Loucy (cell line): ENCODE measurements at regions not wholly inside any gene's neighbourhood (a gene's known extent, or its start where the extent isn't known, plus 50 kb on each side); places are given as distances from the start of the nearest gene placed in this dataset.

Source experiments
- H2AFZ ChIP-seq: fragments of 200-600 bp; sonication (generic); 2 replicates; pipeline ENCODE4 v1.6.0; 2016; ENCODE audit warnings: antibody characterized with exemption, mild to moderate bottlenecking, low read length, moderate library complexity
- H3F3A ChIP-seq: fragments of 200-600 bp; 2 replicates; pipeline ENCODE4 v1.6.0; 2016; ENCODE audit warnings: antibody characterized with exemption, low read depth, mild to moderate bottlenecking
- H3K27me3 ChIP-seq: fragments of 200-600 bp; sonication (generic); 2 replicates; pipeline ENCODE4 v1.6.1; 2014; ENCODE audit warnings: low read length, mild to moderate bottlenecking; ENCODE audit not compliant: insufficient read depth, poor library complexity, severe bottlenecking
- H3K36me3 ChIP-seq: fragments of 200-600 bp; sonication (generic); 2 replicates; pipeline ENCODE4 v1.6.1; 2016; ENCODE audit warnings: low read length; ENCODE audit not compliant: insufficient read depth
- H3K4me1 ChIP-seq: fragments of 200-600 bp; sonication (generic); 2 replicates; pipeline ENCODE4 v1.5.1; 2014; ENCODE audit warnings: low read length, mild to moderate bottlenecking; ENCODE audit not compliant: insufficient read depth, poor library complexity, severe bottlenecking
- H3K4me2 ChIP-seq: fragments of 200-600 bp; sonication (generic); 2 replicates; pipeline ENCODE4 v1.6.0; 2014; ENCODE audit warnings: antibody characterized with exemption, low read length, low read depth, mild to moderate bottlenecking; ENCODE audit not compliant: poor library complexity, severe bottlenecking
- H3K4me3 ChIP-seq: fragments of 200-600 bp; sonication (generic); 2 replicates; pipeline ENCODE4 v1.5.1; 2014; ENCODE audit warnings: low read length, mild to moderate bottlenecking, mixed read lengths; ENCODE audit not compliant: poor library complexity, severe bottlenecking
- H3K79me2 ChIP-seq: fragments of 200-600 bp; sonication (generic); 2 replicates; pipeline ENCODE4 v1.6.1; 2014; ENCODE audit warnings: low read length; ENCODE audit not compliant: insufficient read depth
- H3K9ac ChIP-seq: fragments of 200-600 bp; sonication (generic); 2 replicates; pipeline ENCODE4 v1.6.0; 2014; ENCODE audit warnings: mild to moderate bottlenecking, low read depth, low read length, moderate library complexity; ENCODE audit not compliant: poor library complexity, severe bottlenecking
- H3K9me2 ChIP-seq: fragments of 200-600 bp; sonication (generic); replicated peaks from 2 replicates; pipeline ENCODE4 v1.6.1; 2016; ENCODE audit warnings: low read depth, low read length, mixed read lengths
- H3K9me3 ChIP-seq: fragments of 200-600 bp; sonication (generic); 2 replicates; pipeline ENCODE4 v1.6.1; 2014; ENCODE audit warnings: mild to moderate bottlenecking, antibody characterized with exemption, low read length, low read depth; ENCODE audit not compliant: insufficient read depth
- H4K20me1 ChIP-seq: fragments of 200-600 bp; sonication (generic); 2 replicates; pipeline ENCODE4 v1.6.0; 2014; ENCODE audit warnings: antibody characterized with exemption, low read length, mild to moderate bottlenecking; ENCODE audit not compliant: insufficient read depth, poor library complexity, severe bottlenecking
- CTCF ChIP-seq: fragments of 200-600 bp; sonication (generic); conservative IDR thresholded peaks from 2 replicates; pipeline ENCODE4 v1.5.1; 2014; ENCODE audit warnings: mild to moderate bottlenecking, antibody characterized with exemption, low read length
- EZH2phosphoT487 ChIP-seq: fragments of 200-600 bp; IDR thresholded peaks from 2 replicates; pipeline ENCODE4 v1.6.1; 2018; ENCODE audit warnings: antibody characterized with exemption, mild to moderate bottlenecking, moderate library complexity, borderline replicate concordance

GRCh38 chr3:82311901-82312300 lies 550.5 kb upstream of the GBE1 start:
- no peaks in the 10 kb centered on the region for H3F3A ChIP-seq
- no peaks in the 10 kb centered on the region for H3K27me3 ChIP-seq
- H3K36me3 ChIP-seq, result no peaks in the 10 kb centered on the region
- H3K4me3 ChIP-seq, result no peak overlapping the region
- no peaks in the 10 kb centered on the region for H4K20me1 ChIP-seq
- H2AFZ ChIP-seq, result no peak overlapping the region
- no peaks in the 10 kb centered on the region for H3K79me2 ChIP-seq
- no peaks in the 10 kb centered on the region for H3K4me1 ChIP-seq
- no peaks in the 10 kb centered on the region for H3K9me3 ChIP-seq
- no peak overlapping the region for H3K4me2 ChIP-seq
- no peak overlapping the region for H3K9ac ChIP-seq
- H3K9me2 ChIP-seq, result no peaks in the 10 kb centered on the region
- TF ChIP-seq EZH2phosphoT487 (no peak), CTCF (no peak)

GRCh38 chr3:82308755-82309154 lies 547.3 kb upstream of the GBE1 start:
- Histone ChIP-seq H3K4me1 (no peaks in the 10 kb centered on the region), H3K9ac (no peak overlapping the region), H3K79me2 (no peaks in the 10 kb centered on the region), H3K36me3 (no peaks in the 10 kb centered on the region), H3K4me3 (no peak overlapping the region), H3F3A (no peaks in the 10 kb centered on the region), H3K9me3 (no peaks in the 10 kb centered on the region), H3K9me2 (no peaks in the 10 kb centered on the region), H3K4me2 (no peak overlapping the region), H2AFZ (no peak overlapping the region), H4K20me1 (no peaks in the 10 kb centered on the region), H3K27me3 (no peaks in the 10 kb centered on the region)
- TF ChIP-seq CTCF (no peak), EZH2phosphoT487 (no peak)

- Histone ChIP-seq H3K4me3 (no peak overlapping the region), H3K79me2 (no peaks in the 10 kb centered on the region), H3F3A (no peaks in the 10 kb centered on the region), H4K20me1 (no peaks in the 10 kb centered on the region), H3K9me2 (no peaks in the 10 kb centered on the region), H3K27me3 (no peaks in the 10 kb centered on the region), H3K9ac (no peak overlapping the region), H3K4me1 (no peaks in the 10 kb centered on the region), H3K36me3 (no peaks in the 10 kb centered on the region), H3K4me2 (no peak overlapping the region), H3K9me3 (no peaks in the 10 kb centered on the region), H2AFZ (no peak overlapping the region)
- no peak for TF ChIP-seq EZH2phosphoT487
- TF ChIP-seq CTCF, result no peak
Observed at GRCh38 chr3:82306189-82306588, 544.7 kb upstream of the GBE1 start.
